Heart right ventricle (tissue), 16 donors: ENCODE measurements at regions not wholly inside any gene's neighbourhood (a gene's known extent, or its start where the extent isn't known, plus 50 kb on each side); places are given as distances from the start of the nearest gene placed in this dataset.

Experiments
- ATAC-seq, 8 donors: fragments of 200-7000 bp; cut with Tn5 transposase; one replicate each; pipeline ENCODE4 v1.9.1; 2020; ENCODE audit warnings: mild to moderate bottlenecking in 8 of 8, moderate library complexity in 8 of 8, moderate number of reproducible peaks in 1 of 8
- DNase-seq, 2 donors: peaks; one replicate each; pipeline ENCODE4 v3.0.0-alpha.2; 2020
- H3K27ac ChIP-seq, 10 donors: fragments of 200-600 bp; sonication (generic) in 2 of 10; one replicate each; pipeline versions ENCODE4 v1.5.0 to v1.8.0; 2020 to 2022; ENCODE audit warnings: mild to moderate bottlenecking in 3 of 10
- H3K27me3 ChIP-seq, 7 donors: fragments of 200-600 bp; one replicate each; pipeline ENCODE4 v1.8.0; 2021 to 2022; ENCODE audit warnings: mild to moderate bottlenecking in 2 of 7
- H3K36me3 ChIP-seq, 9 donors: fragments of 200-600 bp; sonication (generic) in 1 of 9; one replicate each; pipeline versions ENCODE4 v1.5.0 to v1.8.0; 2020 to 2022; ENCODE audit warnings: mild to moderate bottlenecking in 2 of 9
- H3K4me1 ChIP-seq, 9 donors: fragments of 200-600 bp; sonication (generic) in 1 of 9; one replicate each; pipeline versions ENCODE4 v1.5.0 to v1.8.0; 2020 to 2022; ENCODE audit warnings: mild to moderate bottlenecking in 4 of 9
- H3K4me3 ChIP-seq, 10 donors: fragments of 200-600 bp; sonication (generic) in 2 of 10; one replicate each; pipeline versions ENCODE4 v1.5.0 to v1.8.0; 2020 to 2022; ENCODE audit warnings: mild to moderate bottlenecking in 7 of 10, moderate library complexity in 2 of 10
- H3K9me3 ChIP-seq, 11 donors: fragments of 200-600 bp in 10 of 11; sonication (generic) in 2 of 11; one replicate each; pipeline versions ENCODE4 v1.5.0 to v1.8.0; 2013 to 2022; ENCODE audit warnings: mild to moderate bottlenecking in 2 of 11, control low read depth in 1 of 11, moderate library complexity in 1 of 11
- WGBS, 2 donors: extraction: QIAGEN DNeasy Blood & Tissue Kit; methylation state at CpG; one replicate each; pipeline ENCODE4 v1.1.7; 2013; ENCODE audit warnings: inconsistent platforms in 1 of 2; 5-methylcytosine and 5-hydroxymethylcytosine counted together
- intact Hi-C, 10 donors: fragments of 100-400 bp; cut with DNase I; formaldehyde crosslinking; loops; one replicate each; pipeline versions ENCODE4 v1.11.1 to v1.14.2; 2022
- TF ChIP-seq, protein P1 (sequence below), 9 donors: fragments of 200-600 bp; sonication (generic) in 2 of 9; IDR thresholded peaks; one replicate each; pipeline versions ENCODE4 v1.5.0 to v1.8.0; 2021 to 2022; ENCODE audit warnings: antibody characterized with exemption in 9 of 9, mild to moderate bottlenecking in 5 of 9, moderate library complexity in 1 of 9
- donor health status: Arrhythmogenic right ventricular cardiomyopathy.
- donor health status: ischemic (EF 13 %, LVEDD 7.1; RV severe dilation, severe dysfunction).
- donor health status: healthy with polysubstance abuse.
- donor health status: DM: no; HTN: yes; CAD: no.
- donor health status: DM: no; HTN: no; CAD: no.
- donor health status: ischemic (EF 25% LVEDD 6.9; RV normal size, moderate dysfunction).
- donor health status: ischemic (EF 25% LVEDD 5.7; RV mildly dilated, moderate dysfunction).
- donor health status: healthy.
- donor health status: DM: yes; HTN: yes; CAD: no.
- donor health status: Ischemic cardiomyopathy.
- donor health status: ischemic (EF 35%, LVEDD 5.7; RV mildly dilated, moderate dysfunction).
- donor health status: nonischemic (EF 11% LVEDD 7.7; RV severe dilation, severe dysfunction).
- donor health status: DM: yes; HTN: yes; CAD: no.
- donor health status: PGD.
- donor health status: ischemic (EF 29% LVEDD 5.4; RV normal size, mild dysfunction).
- donor health status: nonischemic (EF 23%, LVEDD 6.1; RV moderate dilation, normal function).

DNA sequence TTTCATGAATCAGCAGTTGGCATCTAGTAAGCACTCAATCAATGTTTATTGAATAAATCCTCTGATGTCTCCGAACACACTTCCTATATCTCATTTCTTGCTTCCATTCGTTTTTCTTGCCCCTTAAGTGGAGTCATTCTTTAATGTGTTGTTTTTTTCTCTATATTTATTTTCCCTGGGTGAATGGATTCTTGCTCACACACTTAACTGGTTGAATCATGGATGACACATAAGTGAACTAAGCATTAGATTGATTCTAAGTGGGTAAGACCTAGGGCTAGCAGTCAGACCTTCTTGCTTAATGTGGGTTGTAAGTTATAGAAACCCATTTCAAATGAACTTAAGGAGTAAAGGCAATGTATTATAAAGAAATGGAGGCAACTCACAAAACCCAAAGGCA is 111.1 kb downstream of the RTL3 start:
- no peak overlapping the region for H3K27ac ChIP-seq
- peaks cover 0 to 18% (median 3%) of the 10 kb centered on the region in 11 donors for H3K9me3 ChIP-seq
- ATAC-seq (no peak), DNase-seq (no peak)
- TF ChIP-seq, protein P1, sequence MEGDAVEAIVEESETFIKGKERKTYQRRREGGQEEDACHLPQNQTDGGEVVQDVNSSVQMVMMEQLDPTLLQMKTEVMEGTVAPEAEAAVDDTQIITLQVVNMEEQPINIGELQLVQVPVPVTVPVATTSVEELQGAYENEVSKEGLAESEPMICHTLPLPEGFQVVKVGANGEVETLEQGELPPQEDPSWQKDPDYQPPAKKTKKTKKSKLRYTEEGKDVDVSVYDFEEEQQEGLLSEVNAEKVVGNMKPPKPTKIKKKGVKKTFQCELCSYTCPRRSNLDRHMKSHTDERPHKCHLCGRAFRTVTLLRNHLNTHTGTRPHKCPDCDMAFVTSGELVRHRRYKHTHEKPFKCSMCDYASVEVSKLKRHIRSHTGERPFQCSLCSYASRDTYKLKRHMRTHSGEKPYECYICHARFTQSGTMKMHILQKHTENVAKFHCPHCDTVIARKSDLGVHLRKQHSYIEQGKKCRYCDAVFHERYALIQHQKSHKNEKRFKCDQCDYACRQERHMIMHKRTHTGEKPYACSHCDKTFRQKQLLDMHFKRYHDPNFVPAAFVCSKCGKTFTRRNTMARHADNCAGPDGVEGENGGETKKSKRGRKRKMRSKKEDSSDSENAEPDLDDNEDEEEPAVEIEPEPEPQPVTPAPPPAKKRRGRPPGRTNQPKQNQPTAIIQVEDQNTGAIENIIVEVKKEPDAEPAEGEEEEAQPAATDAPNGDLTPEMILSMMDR (IDR thresholded peaks at IDR 0.05), result no peak
- no peaks in the 10 kb centered on the region for H3K4me1 ChIP-seq
- H3K4me3 ChIP-seq, result no peak overlapping the region
- H3K36me3 ChIP-seq, result no peaks in the 10 kb centered on the region
- 57 to 67% methylated on average over 2 of the region's 2 CpGs for WGBS, 2 donors
- peaks cover 0 to 8% (median 0%) of the 10 kb centered on the region in 7 donors for H3K27me3 ChIP-seq
- intact Hi-C loops, result no loop called here

DNA sequence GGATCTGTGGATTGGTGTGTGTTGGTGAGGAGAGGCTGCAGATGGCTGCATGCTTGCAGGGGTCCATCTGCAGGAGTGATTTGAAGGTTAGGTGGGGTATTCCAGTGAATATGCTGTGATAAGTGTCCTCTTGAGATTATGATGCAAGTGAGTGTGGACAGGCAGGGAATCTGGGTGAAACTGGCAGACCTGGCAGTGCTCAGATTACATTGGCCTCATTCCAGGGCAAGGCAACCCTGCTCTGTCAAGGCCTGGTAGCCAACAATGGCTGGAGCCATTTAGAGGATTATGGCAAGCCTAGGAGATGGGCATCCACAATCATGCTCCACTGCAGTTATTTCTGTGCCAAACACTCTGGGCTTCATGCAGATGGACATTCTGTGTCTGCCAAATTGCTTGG is 113.9 kb downstream of the RTL3 start:
- TF ChIP-seq, protein P1 (IDR thresholded peaks at IDR 0.05), result no peak
- H3K4me1 ChIP-seq, result no peaks in the 10 kb centered on the region
- intact Hi-C loops, result no loop called here
- H3K9me3 ChIP-seq, result peaks cover 0 to 40% (median 5%) of the 10 kb centered on the region in 11 donors
- no peak overlapping the region for H3K4me3 ChIP-seq
- peaks cover 0 to 8% (median 0%) of the 10 kb centered on the region in 7 donors for H3K27me3 ChIP-seq
- DNase-seq (no peak), ATAC-seq (no peak)
- no peak overlapping the region for H3K27ac ChIP-seq
- no peaks in the 10 kb centered on the region for H3K36me3 ChIP-seq

GRCh38 chrX:78543281-78543680 is 115.8 kb downstream of the RTL3 start:
- Histone ChIP-seq H3K9me3 (peaks cover 0 to 40% (median 5%) of the 10 kb centered on the region in 11 donors), H3K36me3 (no peaks in the 10 kb centered on the region), H3K27me3 (peaks cover 0 to 3% (median 0%) of the 10 kb centered on the region in 7 donors), H3K27ac (no peak overlapping the region), H3K4me1 (no peaks in the 10 kb centered on the region), H3K4me3 (no peak overlapping the region)
- intact Hi-C loops, result no loop called here
- TF ChIP-seq, protein P1 (IDR thresholded peaks at IDR 0.05), result no peak
- ATAC-seq, result no peak
- DNase-seq, result no peak
- 95 to 96% methylated on average over 1 of the region's 1 CpG for WGBS, 2 donors

DNA sequence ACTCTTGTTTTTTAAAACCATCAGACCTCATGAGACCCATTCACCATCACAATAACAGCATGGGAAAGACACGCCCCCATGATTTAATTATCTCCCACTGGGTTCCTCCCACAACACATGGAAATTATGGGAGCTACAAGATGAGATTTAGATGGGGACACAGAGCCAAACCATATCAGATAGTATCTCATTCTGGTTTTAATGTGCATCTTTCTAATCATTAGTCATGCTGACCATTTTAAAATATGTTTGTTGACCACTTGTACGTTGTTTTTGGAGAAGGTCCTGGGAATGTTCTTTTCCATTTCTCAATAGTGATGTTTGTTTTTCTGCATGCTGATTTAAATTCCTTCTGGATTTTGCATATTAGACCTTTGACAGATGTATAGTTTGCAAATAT is 119.0 kb downstream of the RTL3 start:
- H3K27me3 ChIP-seq, result no peaks in the 10 kb centered on the region
- WGBS, 2 donors, result 73 to 93% methylated on average over 2 of the region's 2 CpGs
- DNase-seq (no peak), ATAC-seq (no peak)
- H3K4me3 ChIP-seq, result no peak overlapping the region
- H3K4me1 ChIP-seq, result no peaks in the 10 kb centered on the region
- TF ChIP-seq, protein P1 (IDR thresholded peaks at IDR 0.05), result no peak
- H3K9me3 ChIP-seq, result peaks cover 0 to 40% (median 5%) of the 10 kb centered on the region in 11 donors
- H3K36me3 ChIP-seq, result no peaks in the 10 kb centered on the region
- intact Hi-C loops, result no loop called here
- no peak overlapping the region for H3K27ac ChIP-seq
